Epithelial cell of proximal tubule (primary cell): ENCODE measurements at regions not wholly inside any gene's neighbourhood (a gene's known extent, or its start where the extent isn't known, plus 50 kb on each side); places are given as distances from the start of the nearest gene placed in this dataset.

Source experiments
- DNase-seq: peaks from one replicate; pipeline ENCODE4 v3.0.0-alpha.2; 2011; ENCODE audit warnings: low read depth
- H3K4me3 ChIP-seq: 2 replicates; pipeline ENCODE4 v1.5.1; 2011; ENCODE audit warnings: low read depth, mild to moderate bottlenecking, low read length
- TF ChIP-seq, protein P1 (sequence below): conservative IDR thresholded peaks from 2 replicates; pipeline ENCODE4 v1.5.1; 2012; ENCODE audit warnings: low read depth, mild to moderate bottlenecking, low read length

DNA sequence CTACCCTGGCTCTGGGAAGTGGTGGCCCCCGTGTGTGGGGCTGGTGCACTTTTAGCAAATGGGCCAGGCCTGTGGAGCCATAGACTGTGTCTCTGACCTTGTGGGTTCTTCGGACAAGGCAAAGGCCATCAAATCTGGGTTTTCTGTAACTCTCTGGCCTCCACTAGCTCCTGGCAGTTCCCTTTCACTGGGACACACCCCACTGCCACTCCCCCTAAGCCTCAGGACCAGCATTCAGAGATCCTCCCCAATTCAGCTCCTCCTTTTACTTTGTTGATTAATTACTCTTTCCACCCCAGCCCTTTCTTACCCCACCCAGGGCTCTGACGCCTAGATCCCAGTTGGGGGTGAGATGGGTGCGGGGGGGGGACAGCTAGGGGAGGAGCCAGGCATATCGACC is 53.9 kb upstream of the IRX3 start:
- DNase-seq, result no peak
- no peak overlapping the region for H3K4me3 ChIP-seq
- TF ChIP-seq, protein P1, sequence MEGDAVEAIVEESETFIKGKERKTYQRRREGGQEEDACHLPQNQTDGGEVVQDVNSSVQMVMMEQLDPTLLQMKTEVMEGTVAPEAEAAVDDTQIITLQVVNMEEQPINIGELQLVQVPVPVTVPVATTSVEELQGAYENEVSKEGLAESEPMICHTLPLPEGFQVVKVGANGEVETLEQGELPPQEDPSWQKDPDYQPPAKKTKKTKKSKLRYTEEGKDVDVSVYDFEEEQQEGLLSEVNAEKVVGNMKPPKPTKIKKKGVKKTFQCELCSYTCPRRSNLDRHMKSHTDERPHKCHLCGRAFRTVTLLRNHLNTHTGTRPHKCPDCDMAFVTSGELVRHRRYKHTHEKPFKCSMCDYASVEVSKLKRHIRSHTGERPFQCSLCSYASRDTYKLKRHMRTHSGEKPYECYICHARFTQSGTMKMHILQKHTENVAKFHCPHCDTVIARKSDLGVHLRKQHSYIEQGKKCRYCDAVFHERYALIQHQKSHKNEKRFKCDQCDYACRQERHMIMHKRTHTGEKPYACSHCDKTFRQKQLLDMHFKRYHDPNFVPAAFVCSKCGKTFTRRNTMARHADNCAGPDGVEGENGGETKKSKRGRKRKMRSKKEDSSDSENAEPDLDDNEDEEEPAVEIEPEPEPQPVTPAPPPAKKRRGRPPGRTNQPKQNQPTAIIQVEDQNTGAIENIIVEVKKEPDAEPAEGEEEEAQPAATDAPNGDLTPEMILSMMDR, result no peak

DNA sequence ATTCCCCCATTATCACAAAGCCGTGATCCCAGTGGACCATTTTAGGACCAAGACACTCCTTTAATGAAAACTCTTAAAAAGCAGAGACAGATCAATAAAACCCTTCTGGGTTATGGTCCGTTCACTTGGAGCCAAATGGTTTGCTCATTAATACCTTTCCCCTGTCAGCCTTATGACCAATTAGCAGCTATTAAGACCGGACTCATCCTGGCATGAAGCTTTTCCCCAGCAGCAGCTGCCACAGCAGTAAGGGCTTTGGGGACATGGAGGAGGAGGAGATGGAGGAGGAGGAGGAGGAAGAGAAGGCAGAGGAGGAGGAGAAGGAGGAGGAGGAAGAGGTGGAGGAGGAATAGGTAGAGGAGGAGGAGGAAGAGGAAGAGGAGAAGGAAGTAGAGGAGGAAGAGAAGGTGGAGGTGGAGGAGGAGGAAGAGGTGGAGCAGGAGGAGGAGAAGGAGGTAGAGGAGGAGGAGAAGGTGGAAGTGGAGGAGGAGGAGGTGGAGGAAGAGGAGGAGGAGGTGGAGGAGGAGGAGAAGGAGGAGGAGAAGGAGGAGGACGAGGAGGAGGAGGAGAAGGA is 50.1 kb upstream of the IRX3 start:
- TF ChIP-seq, protein P1, result no peak
- no peak for DNase-seq
- H3K4me3 ChIP-seq, result no peak overlapping the region
